GM23338 (cell line): ENCODE measurements at regions not wholly inside any gene's neighbourhood (a gene's known extent, or its start where the extent isn't known, plus 50 kb on each side); places are given as distances from the start of the nearest gene placed in this dataset.

Experiments
- EZH2 ChIP-seq: fragments of 200-600 bp; sonication (generic); IDR thresholded peaks from one replicate; pipeline ENCODE4 v1.8.0; 2017; ENCODE audit warnings: antibody characterized with exemption, mild to moderate bottlenecking, low read depth; ENCODE audit not compliant: unreplicated experiment
- EZH2phosphoT487 ChIP-seq: fragments of 200-600 bp; sonication (generic); IDR thresholded peaks from one replicate; pipeline ENCODE4 v1.8.1; 2018; ENCODE audit warnings: antibody characterized with exemption; ENCODE audit not compliant: unreplicated experiment
- POLR2AphosphoS5 ChIP-seq: IDR thresholded peaks from 2 replicates; pipeline ENCODE4 v1.6.1; 2016; ENCODE audit warnings: antibody characterized with exemption, low read depth
- STAT1 ChIP-seq: IDR thresholded peaks from one replicate; pipeline ENCODE4 v1.6.1; 2016; ENCODE audit warnings: antibody characterized with exemption; ENCODE audit not compliant: unreplicated experiment
- ZNF114 ChIP-seq: fragments of 250-450 bp; sonication (Bioruptor Pico); IDR thresholded peaks from 2 replicates; pipeline ENCODE4 v1.5.0; 2020; ENCODE audit warnings: mild to moderate bottlenecking, moderate library complexity
- TF ChIP-seq, protein P1 (sequence below), 2 experiments: fragments of 200-600 bp in 1 of 2; sonication (generic) in 1 of 2; conservative IDR thresholded peaks; 2 replicates each; pipeline versions ENCODE4 v1.5.1 to v1.6.1; 2016 to 2017; ENCODE audit warnings: antibody characterized with exemption in 2 of 2, low read depth in 2 of 2, mild to moderate bottlenecking in 2 of 2, moderate library complexity in 1 of 2
- TF ChIP-seq, protein P2 (sequence below): IDR thresholded peaks from 2 replicates; pipeline ENCODE4 v1.6.1; 2016; ENCODE audit warnings: antibody characterized with exemption

DNA sequence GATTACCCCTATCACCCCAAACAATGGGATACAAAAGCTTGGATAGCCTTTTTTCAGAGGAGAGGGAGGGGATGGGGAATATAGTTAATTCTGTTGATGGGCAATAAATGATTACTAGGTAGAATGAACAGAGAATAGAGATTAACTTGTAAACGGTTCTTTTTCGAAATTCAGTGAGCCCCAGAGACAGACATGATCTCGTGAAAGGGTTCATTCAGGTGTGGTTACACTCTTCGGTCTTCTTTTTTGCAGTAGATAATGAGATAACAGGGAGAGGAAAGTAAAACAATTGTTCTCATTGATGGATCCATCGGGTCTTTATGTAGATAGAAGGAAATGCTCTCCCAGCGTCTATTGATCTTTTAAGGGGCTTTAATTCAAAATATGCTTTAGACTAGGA, 69.3 kb upstream of the RASSF8 start:
- TF ChIP-seq, protein P1, sequence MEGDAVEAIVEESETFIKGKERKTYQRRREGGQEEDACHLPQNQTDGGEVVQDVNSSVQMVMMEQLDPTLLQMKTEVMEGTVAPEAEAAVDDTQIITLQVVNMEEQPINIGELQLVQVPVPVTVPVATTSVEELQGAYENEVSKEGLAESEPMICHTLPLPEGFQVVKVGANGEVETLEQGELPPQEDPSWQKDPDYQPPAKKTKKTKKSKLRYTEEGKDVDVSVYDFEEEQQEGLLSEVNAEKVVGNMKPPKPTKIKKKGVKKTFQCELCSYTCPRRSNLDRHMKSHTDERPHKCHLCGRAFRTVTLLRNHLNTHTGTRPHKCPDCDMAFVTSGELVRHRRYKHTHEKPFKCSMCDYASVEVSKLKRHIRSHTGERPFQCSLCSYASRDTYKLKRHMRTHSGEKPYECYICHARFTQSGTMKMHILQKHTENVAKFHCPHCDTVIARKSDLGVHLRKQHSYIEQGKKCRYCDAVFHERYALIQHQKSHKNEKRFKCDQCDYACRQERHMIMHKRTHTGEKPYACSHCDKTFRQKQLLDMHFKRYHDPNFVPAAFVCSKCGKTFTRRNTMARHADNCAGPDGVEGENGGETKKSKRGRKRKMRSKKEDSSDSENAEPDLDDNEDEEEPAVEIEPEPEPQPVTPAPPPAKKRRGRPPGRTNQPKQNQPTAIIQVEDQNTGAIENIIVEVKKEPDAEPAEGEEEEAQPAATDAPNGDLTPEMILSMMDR (conservative IDR thresholded peaks at IDR 0.05; ENCODE audit: low read depth in 2 of 2), result no peak
- TF ChIP-seq POLR2AphosphoS5 (no peak), EZH2phosphoT487 (no peak), EZH2 (no peak), ZNF114 (CRISPR knock-in tag) (no peak), STAT1 (no peak)
- TF ChIP-seq, protein P2, sequence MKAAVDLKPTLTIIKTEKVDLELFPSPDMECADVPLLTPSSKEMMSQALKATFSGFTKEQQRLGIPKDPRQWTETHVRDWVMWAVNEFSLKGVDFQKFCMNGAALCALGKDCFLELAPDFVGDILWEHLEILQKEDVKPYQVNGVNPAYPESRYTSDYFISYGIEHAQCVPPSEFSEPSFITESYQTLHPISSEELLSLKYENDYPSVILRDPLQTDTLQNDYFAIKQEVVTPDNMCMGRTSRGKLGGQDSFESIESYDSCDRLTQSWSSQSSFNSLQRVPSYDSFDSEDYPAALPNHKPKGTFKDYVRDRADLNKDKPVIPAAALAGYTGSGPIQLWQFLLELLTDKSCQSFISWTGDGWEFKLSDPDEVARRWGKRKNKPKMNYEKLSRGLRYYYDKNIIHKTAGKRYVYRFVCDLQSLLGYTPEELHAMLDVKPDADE, result no peak
